GM12864 (cell line): ENCODE measurements at regions not wholly inside any gene's neighbourhood (a gene's known extent, or its start where the extent isn't known, plus 50 kb on each side); places are given as distances from the start of the nearest gene placed in this dataset.

Experiments
- DNase-seq: peaks from one replicate; pipeline ENCODE4 v3.0.0-alpha.2; 2011; ENCODE audit warnings: low read depth
- H3K4me3 ChIP-seq: 2 replicates; pipeline ENCODE4 v1.5.1; 2011; ENCODE audit warnings: mild to moderate bottlenecking, low read depth, low read length, control low read depth
- TF ChIP-seq, protein P1 (sequence below): IDR thresholded peaks from 2 replicates; pipeline ENCODE4 v1.5.1; 2011; ENCODE audit warnings: low read depth, mild to moderate bottlenecking, moderate library complexity, low read length, control low read depth, inconsistent platforms; ENCODE audit errors: missing control alignments

DNA sequence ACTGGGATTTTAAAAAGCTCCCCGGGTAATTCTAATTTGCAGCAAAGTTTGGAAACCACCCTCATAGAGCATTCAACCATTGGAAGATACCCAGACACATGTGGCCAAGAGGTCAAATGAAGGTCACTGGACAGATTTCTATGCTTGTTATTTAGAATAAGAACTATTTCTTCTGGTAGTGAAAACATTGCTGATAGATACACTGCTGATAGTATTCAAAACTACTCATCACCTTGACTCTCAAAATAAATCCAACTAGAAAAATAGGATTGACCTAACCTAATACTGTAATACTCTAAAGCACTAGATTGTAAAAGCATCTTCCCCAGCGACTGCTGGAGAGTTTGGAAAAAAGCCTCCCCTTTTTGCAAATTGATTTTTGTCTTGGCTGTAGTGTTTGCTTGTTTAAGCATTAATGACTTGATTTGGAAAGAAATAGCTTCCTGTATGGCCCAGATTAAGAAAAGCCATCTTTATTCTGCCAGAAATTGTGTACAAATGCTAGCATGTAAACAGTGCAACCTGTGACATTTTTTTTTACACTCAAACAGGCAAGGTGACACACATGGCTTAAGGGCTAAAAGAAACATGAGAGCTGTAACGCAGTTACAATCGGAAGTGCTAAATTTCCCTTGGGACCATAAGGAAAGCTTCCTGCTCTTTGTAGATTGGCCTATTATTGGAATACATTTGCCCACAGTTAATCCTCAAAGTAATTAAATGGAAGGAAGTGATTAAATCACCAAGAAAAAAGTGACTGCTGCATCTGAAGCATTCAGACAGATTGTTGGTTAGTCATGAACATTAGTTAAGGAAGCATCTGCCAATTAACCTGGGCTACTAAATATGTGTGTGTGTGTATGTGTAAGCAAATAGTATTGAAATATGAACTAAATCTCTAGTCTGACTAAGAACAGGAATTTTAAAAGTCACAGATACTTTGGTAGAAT is 356.5 kb upstream of the ATP2B1 start:
- no peak for DNase-seq
- TF ChIP-seq, protein P1, sequence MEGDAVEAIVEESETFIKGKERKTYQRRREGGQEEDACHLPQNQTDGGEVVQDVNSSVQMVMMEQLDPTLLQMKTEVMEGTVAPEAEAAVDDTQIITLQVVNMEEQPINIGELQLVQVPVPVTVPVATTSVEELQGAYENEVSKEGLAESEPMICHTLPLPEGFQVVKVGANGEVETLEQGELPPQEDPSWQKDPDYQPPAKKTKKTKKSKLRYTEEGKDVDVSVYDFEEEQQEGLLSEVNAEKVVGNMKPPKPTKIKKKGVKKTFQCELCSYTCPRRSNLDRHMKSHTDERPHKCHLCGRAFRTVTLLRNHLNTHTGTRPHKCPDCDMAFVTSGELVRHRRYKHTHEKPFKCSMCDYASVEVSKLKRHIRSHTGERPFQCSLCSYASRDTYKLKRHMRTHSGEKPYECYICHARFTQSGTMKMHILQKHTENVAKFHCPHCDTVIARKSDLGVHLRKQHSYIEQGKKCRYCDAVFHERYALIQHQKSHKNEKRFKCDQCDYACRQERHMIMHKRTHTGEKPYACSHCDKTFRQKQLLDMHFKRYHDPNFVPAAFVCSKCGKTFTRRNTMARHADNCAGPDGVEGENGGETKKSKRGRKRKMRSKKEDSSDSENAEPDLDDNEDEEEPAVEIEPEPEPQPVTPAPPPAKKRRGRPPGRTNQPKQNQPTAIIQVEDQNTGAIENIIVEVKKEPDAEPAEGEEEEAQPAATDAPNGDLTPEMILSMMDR, result no peak
- H3K4me3 ChIP-seq, result no peak overlapping the region

DNA sequence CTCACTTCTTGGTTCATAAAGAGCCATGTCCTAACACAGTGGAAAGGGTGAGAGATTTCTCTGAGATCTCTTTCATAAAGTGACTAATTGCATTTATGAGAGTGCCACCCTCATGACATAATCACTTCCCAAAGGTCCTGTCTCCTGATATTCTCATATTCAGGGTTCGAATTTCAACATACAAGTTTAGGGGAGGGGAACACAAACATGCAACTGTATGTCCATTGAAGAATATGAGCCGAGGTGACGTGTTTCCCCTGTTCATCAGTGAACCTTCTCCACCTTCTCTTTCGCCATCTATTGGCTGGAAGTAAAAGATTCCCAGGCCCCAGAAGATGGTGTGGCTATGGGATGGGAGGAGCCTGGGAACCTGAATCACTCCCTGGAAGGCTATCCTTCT is 354.2 kb upstream of the ATP2B1 start:
- DNase-seq, result no peak
- TF ChIP-seq, protein P1, result no peak
- no peak overlapping the region for H3K4me3 ChIP-seq

DNA sequence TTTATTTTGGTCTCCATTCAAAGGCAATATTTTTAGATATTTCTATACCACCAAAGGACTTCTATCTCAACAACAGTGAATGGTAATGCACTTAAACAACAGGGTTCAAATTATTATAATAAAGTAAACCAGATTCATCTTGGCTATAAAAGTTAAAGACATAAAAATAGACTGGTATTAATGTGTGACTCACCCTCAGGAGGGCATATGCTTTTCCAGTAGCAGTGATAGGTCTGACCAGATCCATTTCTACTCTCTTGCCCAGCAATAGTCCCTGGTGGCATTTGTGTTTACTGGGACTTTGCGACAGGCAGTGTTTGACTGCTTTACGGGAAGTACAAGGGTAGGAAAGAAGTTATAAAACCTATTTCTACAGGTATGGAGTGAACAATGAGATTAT is 353.2 kb upstream of the ATP2B1 start:
- TF ChIP-seq, protein P1, result no peak
- no peak for DNase-seq
- no peak overlapping the region for H3K4me3 ChIP-seq

DNA sequence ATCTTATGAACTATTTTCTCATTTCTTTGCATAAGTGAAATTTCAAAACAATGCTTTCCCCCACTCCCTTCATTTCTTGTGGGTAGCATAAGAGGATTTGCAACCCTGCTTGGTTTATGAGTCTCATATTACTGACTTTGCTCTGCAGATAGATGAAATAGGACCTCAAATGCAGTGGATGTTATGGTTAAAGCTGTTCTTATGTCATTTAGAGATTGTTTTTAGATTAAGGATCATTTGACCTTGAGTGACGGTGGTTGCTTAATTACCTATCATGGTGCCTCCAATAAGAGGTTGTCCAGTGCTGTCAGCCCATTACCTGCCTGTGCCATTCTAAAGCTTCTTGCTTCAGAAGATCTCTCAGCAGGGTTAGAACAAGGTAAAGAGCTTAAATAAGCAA is 351.4 kb upstream of the ATP2B1 start:
- TF ChIP-seq, protein P1, result no peak
- no peak for DNase-seq
- H3K4me3 ChIP-seq, result no peak overlapping the region

DNA sequence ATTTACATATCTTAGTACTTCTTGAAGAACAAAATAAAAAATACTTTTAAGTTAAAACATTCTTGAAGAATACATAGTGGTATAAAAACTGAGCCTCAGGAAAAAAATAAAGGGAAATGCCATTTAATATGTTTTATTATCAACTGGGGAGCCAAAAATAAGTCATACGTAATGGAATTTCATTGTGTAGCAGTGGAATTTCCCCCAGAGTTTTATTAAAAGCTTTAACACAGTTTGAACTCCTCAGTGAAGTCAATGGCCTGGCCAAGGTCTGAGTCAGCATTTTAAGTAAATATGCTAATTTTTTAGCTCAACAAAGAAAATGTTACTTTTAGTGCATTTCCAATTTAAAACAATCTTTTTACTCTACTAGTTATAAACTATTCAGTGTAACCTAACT is 350.1 kb upstream of the ATP2B1 start:
- no peak overlapping the region for H3K4me3 ChIP-seq
- DNase-seq, result no peak
- TF ChIP-seq, protein P1, result no peak

DNA sequence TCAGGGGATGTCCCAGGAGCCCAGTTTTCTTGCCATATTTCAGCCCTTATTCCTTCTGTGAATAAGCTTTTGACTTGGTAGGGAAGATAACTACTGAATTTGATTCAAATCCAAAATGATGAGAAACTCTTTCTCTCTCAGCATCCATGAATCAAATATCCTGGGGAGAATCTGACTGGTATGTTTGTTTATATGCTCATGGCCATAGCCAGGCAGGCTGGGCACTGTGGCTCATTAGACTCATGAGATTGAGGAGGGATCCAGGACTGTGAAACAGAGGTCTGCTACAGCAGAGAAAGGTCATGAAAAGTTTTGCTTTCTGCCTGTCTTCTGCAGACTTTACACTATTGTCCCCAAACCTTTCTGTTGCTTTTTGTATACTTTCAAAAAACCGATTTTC is 346.4 kb upstream of the ATP2B1 start:
- no peak for DNase-seq
- TF ChIP-seq, protein P1, result no peak
- H3K4me3 ChIP-seq, result no peak overlapping the region

DNA sequence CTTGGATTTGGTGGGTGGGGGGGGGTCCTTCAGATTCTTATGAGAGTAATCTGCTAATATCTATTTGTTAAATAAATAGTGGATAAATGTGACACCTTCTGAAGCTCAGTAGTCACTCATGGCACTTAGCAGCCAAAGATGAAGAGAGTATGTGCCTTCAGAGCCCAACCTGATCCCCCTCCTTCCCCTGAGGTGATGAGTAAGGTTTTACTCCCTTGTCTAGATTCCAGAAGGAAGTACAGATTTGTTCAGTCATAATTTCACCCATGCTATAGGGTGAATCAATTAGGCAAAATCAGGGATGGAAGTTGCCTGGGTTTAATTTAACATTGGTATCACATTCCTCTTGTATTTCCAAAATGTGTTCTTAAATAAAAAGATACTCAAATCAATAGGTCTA is 340.3 kb upstream of the ATP2B1 start:
- no peak for DNase-seq
- no peak overlapping the region for H3K4me3 ChIP-seq
- TF ChIP-seq, protein P1, result no peak
